Stimulated activated effector memory CD8-positive, alpha-beta T cell treated with anti-CD3 and anti-CD28 coated beads, Interleukin-12 subunit alpha, Interleukin-12 subunit beta, amount 100 ng/mL, for 72 hours (primary cell): ENCODE measurements at regions not wholly inside any gene's neighbourhood (a gene's known extent, or its start where the extent isn't known, plus 50 kb on each side); places are given as distances from the start of the nearest gene placed in this dataset.

Experiments used
- ATAC-seq: fragments of 150-1000 bp; cut with Tn5 transposase; 2 replicates; pipeline ENCODE4 v1.10.0; 2021
- DNase-seq, 2 donors: peaks; one replicate each; pipeline ENCODE4 v3.0.0; 2021 to 2022; ENCODE audit warnings: low spot score in 2 of 2
- H3K27ac Mint-ChIP-seq: one replicate; pipeline ENCODE4 v1.8.0; 2022; ENCODE audit warnings: mild to moderate bottlenecking, mixed read lengths
- H3K36me3 Mint-ChIP-seq: one replicate; pipeline ENCODE4 v1.8.0; 2022; ENCODE audit warnings: mild to moderate bottlenecking, mixed read lengths
- H3K4me1 Mint-ChIP-seq: one replicate; pipeline ENCODE4 v1.8.0; 2022; ENCODE audit warnings: mixed read lengths
- H3K4me3 Mint-ChIP-seq: one replicate; pipeline ENCODE4 v1.8.0; 2022; ENCODE audit warnings: mild to moderate bottlenecking, mixed read lengths
- H3K9me3 Mint-ChIP-seq: one replicate; pipeline ENCODE4 v1.8.0; 2022; ENCODE audit warnings: mixed read lengths

GRCh38 chr16:5905935-5906334, 808.3 kb upstream of the EEF2KMT start:
- H3K4me3 Mint-ChIP-seq = no peak overlapping the region
- H3K36me3 Mint-ChIP-seq = no peaks in the 10 kb centered on the region
- H3K4me1 Mint-ChIP-seq = no peaks in the 10 kb centered on the region
- H3K27ac Mint-ChIP-seq = no peak overlapping the region
- H3K9me3 Mint-ChIP-seq = peaks cover 8% of the 10 kb centered on the region
- no peak for DNase-seq
- no peak for ATAC-seq

- Mint-ChIP-seq H3K27ac (no peak overlapping the region), H3K36me3 (no peaks in the 10 kb centered on the region), H3K4me3 (no peak overlapping the region), H3K4me1 (no peaks in the 10 kb centered on the region), H3K9me3 (peaks cover 13% of the 10 kb centered on the region)
- ATAC-seq = no peak
- DNase-seq = no peak
These were observed 806.2 kb upstream of the EEF2KMT start for GRCh38 chr16:5903832-5904231.

- Mint-ChIP-seq H3K9me3 (peaks cover 13% of the 10 kb centered on the region), H3K36me3 (no peaks in the 10 kb centered on the region), H3K4me1 (no peaks in the 10 kb centered on the region), H3K27ac (no peak overlapping the region), H3K4me3 (no peak overlapping the region)
- ATAC-seq = no peak
- no peak for DNase-seq
These were observed 805.6 kb upstream of the EEF2KMT start for GRCh38 chr16:5903153-5903552.

GRCh38 chr16:5900046-5900445, 802.5 kb upstream of the EEF2KMT start:
- ATAC-seq = no peak
- Mint-ChIP-seq H3K36me3 (no peaks in the 10 kb centered on the region), H3K9me3 (peaks cover 17% of the 10 kb centered on the region), H3K4me3 (no peak overlapping the region), H3K4me1 (no peaks in the 10 kb centered on the region), H3K27ac (no peak overlapping the region)
- no peak for DNase-seq

- Mint-ChIP-seq H3K36me3 (no peaks in the 10 kb centered on the region), H3K4me1 (no peaks in the 10 kb centered on the region), H3K9me3 (peaks cover 18% of the 10 kb centered on the region), H3K27ac (no peak overlapping the region), H3K4me3 (no peak overlapping the region)
- DNase-seq = no peak
- no peak for ATAC-seq
These were observed 798.4 kb upstream of the EEF2KMT start for GRCh38 chr16:5895976-5896375.

- ATAC-seq = no peak
- no peak for DNase-seq
- H3K4me3 Mint-ChIP-seq = no peak overlapping the region
- peaks cover 17% of the 10 kb centered on the region for H3K9me3 Mint-ChIP-seq
- no peaks in the 10 kb centered on the region for H3K4me1 Mint-ChIP-seq
- no peaks in the 10 kb centered on the region for H3K36me3 Mint-ChIP-seq
- H3K27ac Mint-ChIP-seq = no peak overlapping the region
These were observed 797.5 kb upstream of the EEF2KMT start for GRCh38 chr16:5895137-5895536.

GRCh38 chr16:5891296-5891695, 793.7 kb upstream of the EEF2KMT start:
- Mint-ChIP-seq H3K4me3 (no peak overlapping the region), H3K4me1 (no peaks in the 10 kb centered on the region), H3K36me3 (no peaks in the 10 kb centered on the region), H3K27ac (no peak overlapping the region), H3K9me3 (peaks cover 23% of the 10 kb centered on the region)
- DNase-seq (no peak), ATAC-seq (no peak)

- Mint-ChIP-seq H3K4me3 (no peak overlapping the region), H3K4me1 (no peaks in the 10 kb centered on the region), H3K27ac (no peak overlapping the region), H3K36me3 (no peaks in the 10 kb centered on the region), H3K9me3 (peaks cover 12% of the 10 kb centered on the region)
- ATAC-seq (no peak), DNase-seq (no peak)
These were observed 787.9 kb upstream of the EEF2KMT start for GRCh38 chr16:5885521-5885920.

- Mint-ChIP-seq H3K9me3 (peaks cover 12% of the 10 kb centered on the region), H3K27ac (no peak overlapping the region), H3K36me3 (no peaks in the 10 kb centered on the region), H3K4me1 (no peaks in the 10 kb centered on the region), H3K4me3 (no peak overlapping the region)
- DNase-seq (no peak), ATAC-seq (no peak)
These were observed 787.4 kb upstream of the EEF2KMT start for GRCh38 chr16:5884996-5885395.

GRCh38 chr16:5884339-5884738, 786.7 kb upstream of the EEF2KMT start:
- ATAC-seq = no peak
- no peak overlapping the region for H3K27ac Mint-ChIP-seq
- no peaks in the 10 kb centered on the region for H3K36me3 Mint-ChIP-seq
- no peak overlapping the region for H3K4me3 Mint-ChIP-seq
- peaks cover 10% of the 10 kb centered on the region for H3K9me3 Mint-ChIP-seq
- H3K4me1 Mint-ChIP-seq = no peaks in the 10 kb centered on the region
- DNase-seq = no peak

GRCh38 chr16:5882087-5882640, 784.6 kb upstream of the EEF2KMT start:
- no peaks in the 10 kb centered on the region for H3K36me3 Mint-ChIP-seq
- ATAC-seq (no peak), DNase-seq (no peak)
- H3K9me3 Mint-ChIP-seq = peaks cover 3% of the 10 kb centered on the region
- no peak overlapping the region for H3K4me3 Mint-ChIP-seq
- no peak overlapping the region for H3K27ac Mint-ChIP-seq
- no peaks in the 10 kb centered on the region for H3K4me1 Mint-ChIP-seq

GRCh38 chr16:5875416-5875815, 777.8 kb upstream of the EEF2KMT start:
- Mint-ChIP-seq H3K9me3 (peaks cover 20% of the 10 kb centered on the region), H3K4me1 (no peaks in the 10 kb centered on the region), H3K36me3 (no peaks in the 10 kb centered on the region), H3K27ac (no peak overlapping the region), H3K4me3 (no peak overlapping the region)
- DNase-seq (no peak), ATAC-seq (no peak)

- H3K27ac Mint-ChIP-seq = no peak overlapping the region
- peaks cover 20% of the 10 kb centered on the region for H3K9me3 Mint-ChIP-seq
- ATAC-seq = no peak
- H3K4me1 Mint-ChIP-seq = no peaks in the 10 kb centered on the region
- DNase-seq = no peak
- no peak overlapping the region for H3K4me3 Mint-ChIP-seq
- no peaks in the 10 kb centered on the region for H3K36me3 Mint-ChIP-seq
These were observed 777.3 kb upstream of the EEF2KMT start for GRCh38 chr16:5874899-5875298.

- DNase-seq = no peak
- no peaks in the 10 kb centered on the region for H3K4me1 Mint-ChIP-seq
- H3K4me3 Mint-ChIP-seq = no peak overlapping the region
- ATAC-seq = no peak
- H3K36me3 Mint-ChIP-seq = no peaks in the 10 kb centered on the region
- peaks cover 20% of the 10 kb centered on the region for H3K9me3 Mint-ChIP-seq
- H3K27ac Mint-ChIP-seq = no peak overlapping the region
These were observed 775.6 kb upstream of the EEF2KMT start for GRCh38 chr16:5873221-5873620.

GRCh38 chr16:5870886-5871691, 773.5 kb upstream of the EEF2KMT start:
- no peak overlapping the region for H3K27ac Mint-ChIP-seq
- H3K9me3 Mint-ChIP-seq = peaks cover 12% of the 10 kb centered on the region
- H3K4me3 Mint-ChIP-seq = no peak overlapping the region
- ATAC-seq (no peak), DNase-seq (no peak)
- no peaks in the 10 kb centered on the region for H3K36me3 Mint-ChIP-seq
- H3K4me1 Mint-ChIP-seq = no peaks in the 10 kb centered on the region

- DNase-seq = no peak
These were observed 769.7 kb upstream of the EEF2KMT start for GRCh38 chr16:5867250-5867649.

More at GRCh38 chr16:5867250-5867649, 769.7 kb upstream of the EEF2KMT start:
- Mint-ChIP-seq H3K4me3 (no peak overlapping the region), H3K9me3 (peaks cover 5% of the 10 kb centered on the region), H3K27ac (no peak overlapping the region), H3K4me1 (no peaks in the 10 kb centered on the region), H3K36me3 (no peaks in the 10 kb centered on the region)
- no peak for ATAC-seq
